Progenitor cell of endocrine pancreas (in vitro differentiated cells): ENCODE measurements at regions not wholly inside any gene's neighbourhood (a gene's known extent, or its start where the extent isn't known, plus 50 kb on each side); places are given as distances from the start of the nearest gene placed in this dataset.

Source experiments
- DNase-seq: peaks from one replicate; pipeline ENCODE4 v3.0.0; 2021; ENCODE audit warnings: low spot score; ENCODE audit not compliant: unreplicated experiment
- H3K27ac Mint-ChIP-seq: 2 replicates; pipeline ENCODE4 v1.8.0; 2021; ENCODE audit warnings: mild to moderate bottlenecking, moderate library complexity, mixed read lengths
- H3K27me3 Mint-ChIP-seq: 2 replicates; pipeline ENCODE4 v1.8.0; 2021; ENCODE audit warnings: mixed read lengths
- H3K36me3 Mint-ChIP-seq: 2 replicates; pipeline ENCODE4 v1.8.0; 2022; ENCODE audit warnings: mixed read lengths; ENCODE audit not compliant: insufficient read depth
- H3K4me1 Mint-ChIP-seq: 2 replicates; pipeline ENCODE4 v1.8.0; 2021; ENCODE audit warnings: low read depth, mixed read lengths
- H3K4me3 Mint-ChIP-seq: 2 replicates; pipeline ENCODE4 v1.8.0; 2021; ENCODE audit warnings: low read depth, mild to moderate bottlenecking, moderate library complexity, mixed read lengths
- H3K9me3 Mint-ChIP-seq: 2 replicates; pipeline ENCODE4 v1.8.0; 2021; ENCODE audit warnings: low read depth, mixed read lengths
- CTCF ChIP-seq: fragments of 200-600 bp; sonication (generic); IDR thresholded peaks from one replicate; pipeline ENCODE4 v1.5.0; 2021; ENCODE audit warnings: antibody characterized with exemption, mild to moderate bottlenecking; ENCODE audit not compliant: unreplicated experiment

DNA sequence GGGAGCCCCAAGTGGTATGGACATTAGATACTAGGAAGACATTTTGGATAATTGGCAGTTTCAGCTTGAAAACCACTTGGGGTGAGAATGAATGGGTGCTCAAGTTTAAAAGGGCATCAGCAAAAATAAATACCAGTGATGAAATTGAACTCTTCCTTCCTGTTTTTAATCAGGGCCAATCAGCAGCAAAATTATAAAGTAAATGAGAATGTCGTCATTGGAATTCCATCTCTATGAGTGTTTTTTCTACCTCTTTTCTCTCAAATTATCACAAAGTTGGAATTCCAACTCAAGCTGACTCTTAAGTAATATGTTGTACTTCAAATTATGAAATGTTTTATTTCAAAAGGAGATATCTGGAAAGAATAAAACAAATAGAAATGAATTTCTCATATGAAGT is 730.6 kb downstream of the METTL15 start:
- Mint-ChIP-seq H3K27me3 (no peaks in the 10 kb centered on the region), H3K27ac (no peak overlapping the region), H3K4me1 (no peaks in the 10 kb centered on the region), H3K9me3 (no peaks in the 10 kb centered on the region), H3K4me3 (no peak overlapping the region), H3K36me3 (no peaks in the 10 kb centered on the region)
- no peak for DNase-seq
- TF ChIP-seq CTCF: no peak

DNA sequence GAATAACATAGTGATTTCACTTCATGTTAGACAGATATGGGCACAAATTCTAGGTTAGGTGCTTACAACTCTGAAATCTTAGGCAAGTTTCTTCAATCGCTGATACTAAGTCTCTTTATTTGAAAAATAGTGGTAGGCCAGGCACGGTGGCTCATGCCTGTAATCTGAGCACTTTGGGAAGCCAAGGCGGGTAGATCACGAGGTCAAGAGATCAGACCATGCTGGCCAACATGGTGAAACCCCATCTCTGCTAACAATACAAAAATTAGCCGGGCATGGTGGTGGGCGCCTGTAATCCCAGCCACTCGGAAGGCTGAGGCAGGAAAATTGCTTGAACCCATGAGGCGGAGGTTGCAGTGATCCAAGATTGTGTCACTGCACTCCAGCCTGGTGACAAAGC is 729.4 kb downstream of the METTL15 start:
- no peak overlapping the region for H3K4me3 Mint-ChIP-seq
- no peak for TF ChIP-seq CTCF
- no peak overlapping the region for H3K27ac Mint-ChIP-seq

DNA sequence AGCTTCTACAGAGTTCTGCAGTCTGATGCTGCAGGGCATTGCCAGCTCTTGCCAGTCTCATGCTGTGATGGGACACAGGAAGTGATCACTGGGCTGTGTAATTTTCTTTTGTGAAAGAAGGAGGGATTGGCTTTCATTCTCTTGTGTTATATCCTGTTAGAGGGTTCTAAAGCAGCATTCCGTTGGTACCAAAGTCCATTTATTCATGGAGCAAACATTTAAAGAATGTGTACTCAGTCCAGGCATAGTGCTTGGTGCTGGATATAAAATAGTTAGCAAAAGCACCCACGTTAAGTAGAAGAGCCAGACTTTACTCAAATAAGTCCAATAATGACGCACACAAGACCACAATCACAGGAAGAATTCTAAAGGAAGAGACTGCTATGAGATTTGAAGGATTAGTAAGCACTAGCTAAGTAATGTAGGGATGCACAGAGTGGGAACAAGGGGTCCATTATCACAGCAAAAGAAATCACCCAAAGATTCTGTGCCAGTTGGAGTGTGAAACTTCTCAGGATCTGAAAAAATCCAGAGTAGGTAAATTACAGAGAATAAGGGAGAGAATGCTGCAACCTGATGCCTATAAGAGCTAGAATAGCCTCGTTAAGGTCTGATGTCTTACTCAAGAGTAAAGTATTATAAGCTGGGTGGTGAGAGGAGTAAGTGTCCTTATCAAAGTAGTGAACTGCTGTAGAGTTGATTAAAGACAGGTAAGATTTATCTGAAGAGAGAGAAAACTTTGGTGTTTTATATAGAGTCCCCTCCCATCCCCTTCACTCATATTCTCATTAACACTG is 728.3 kb downstream of the METTL15 start:
- no peaks in the 10 kb centered on the region for H3K27me3 Mint-ChIP-seq
- H3K27ac Mint-ChIP-seq: no peak overlapping the region
- H3K4me1 Mint-ChIP-seq: no peaks in the 10 kb centered on the region
- no peak for DNase-seq
- no peaks in the 10 kb centered on the region for H3K9me3 Mint-ChIP-seq
- no peak for TF ChIP-seq CTCF
- H3K4me3 Mint-ChIP-seq: no peak overlapping the region
- no peaks in the 10 kb centered on the region for H3K36me3 Mint-ChIP-seq

More for the DNA sequence above, 729.4 kb downstream of the METTL15 start:
- Mint-ChIP-seq H3K4me1 (no peaks in the 10 kb centered on the region), H3K27me3 (no peaks in the 10 kb centered on the region), H3K9me3 (no peaks in the 10 kb centered on the region), H3K36me3 (no peaks in the 10 kb centered on the region)
- DNase-seq: no peak

GRCh38 chr11:28835790-28836189 is 727.6 kb downstream of the METTL15 start:
- TF ChIP-seq CTCF: no peak
- no peak overlapping the region for H3K4me3 Mint-ChIP-seq
- no peaks in the 10 kb centered on the region for H3K27me3 Mint-ChIP-seq
- DNase-seq: no peak
- H3K36me3 Mint-ChIP-seq: no peaks in the 10 kb centered on the region
- no peak overlapping the region for H3K27ac Mint-ChIP-seq
- H3K9me3 Mint-ChIP-seq: no peaks in the 10 kb centered on the region
- H3K4me1 Mint-ChIP-seq: no peaks in the 10 kb centered on the region

DNA sequence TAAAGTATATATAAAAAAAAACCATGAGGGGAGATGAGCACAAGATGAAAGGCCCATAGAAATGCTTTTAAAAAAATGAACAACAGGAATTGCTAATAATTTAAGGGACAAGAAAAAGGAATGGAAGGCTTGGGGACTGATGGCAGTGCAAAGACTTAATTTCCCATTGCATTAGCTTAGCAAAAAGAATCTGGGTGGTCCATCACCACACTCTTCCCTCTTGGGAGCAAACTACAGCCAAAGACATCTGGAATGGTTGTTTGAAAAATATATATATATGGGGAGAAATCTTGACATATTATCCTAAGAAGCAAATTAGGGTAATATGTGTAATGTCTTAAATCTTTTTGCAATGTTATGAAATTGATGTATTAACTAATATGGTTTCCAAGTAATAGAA is 727.1 kb downstream of the METTL15 start:
- no peaks in the 10 kb centered on the region for H3K36me3 Mint-ChIP-seq
- no peaks in the 10 kb centered on the region for H3K27me3 Mint-ChIP-seq
- H3K4me1 Mint-ChIP-seq: no peaks in the 10 kb centered on the region
- H3K4me3 Mint-ChIP-seq: no peak overlapping the region
- no peak overlapping the region for H3K27ac Mint-ChIP-seq
- no peak for TF ChIP-seq CTCF
- DNase-seq: no peak
- H3K9me3 Mint-ChIP-seq: no peaks in the 10 kb centered on the region
